Right ventricle myocardium inferior (tissue), 1 donor: ENCODE measurements at regions not wholly inside any gene's neighbourhood (a gene's known extent, or its start where the extent isn't known, plus 50 kb on each side); places are given as distances from the start of the nearest gene placed in this dataset.
"Not testable (repeated sequence)": the region's sequence is repeated elsewhere in the genome, so short reads cannot be mapped to it uniquely, and the experiment has no call there.

ENCODE experiments used
- ATAC-seq: fragments of 200-7000 bp; cut with Tn5 transposase; one replicate; pipeline ENCODE4 v1.9.1; 2020; ENCODE audit warnings: mild to moderate bottlenecking, moderate library complexity
- DNase-seq: peaks from one replicate; pipeline ENCODE4 v3.0.0; 2021; ENCODE audit errors: missing footprints
- intact Hi-C: fragments of 100-400 bp; cut with DNase I; formaldehyde crosslinking; loops from one replicate; pipeline ENCODE4 v1.11.0; 2022
- donor health status: DM: no; HTN: yes; CAD: no; lungs with severe emphysema.

- DNase-seq, result no peak
- no peak for ATAC-seq
- intact Hi-C loops, result loop anchor here (10.0 kb wide), 1 partner anchor 336 kb away; no protein-coding TSS in a partner anchor
Measured at GRCh38 chr1:219560856-219561255, 52.0 kb downstream of the ZC3H11B start.

DNA sequence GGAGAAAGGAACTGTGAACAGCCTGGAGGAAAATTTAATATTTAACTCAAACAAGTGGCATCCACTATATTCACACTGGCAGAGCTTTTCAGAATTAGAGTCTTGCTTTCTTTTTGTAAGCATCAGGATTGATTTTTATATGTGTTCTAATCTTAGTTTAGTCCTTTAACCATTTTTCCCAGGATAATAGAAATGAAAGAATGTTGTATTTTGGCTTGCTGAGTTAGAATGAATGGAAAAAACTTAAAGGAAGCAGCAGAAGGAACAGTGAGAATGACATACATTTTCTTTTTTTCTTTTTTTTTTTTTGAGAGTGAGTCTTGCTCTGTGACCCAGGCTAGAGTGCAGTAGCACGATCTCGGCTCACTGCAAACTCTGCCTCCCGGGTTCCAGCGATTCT, 53.0 kb downstream of the ZC3H11B start:
- intact Hi-C loops, result loop anchor here (10.0 kb wide), 1 partner anchor 335 kb away; no protein-coding TSS in a partner anchor
- DNase-seq (no peak), ATAC-seq (no peak)

GRCh38 chr1:219555806-219556205, 57.1 kb downstream of the ZC3H11B start:
- DNase-seq, result no peak
- intact Hi-C loops, result no loop called here
- ATAC-seq, result no peak

DNA sequence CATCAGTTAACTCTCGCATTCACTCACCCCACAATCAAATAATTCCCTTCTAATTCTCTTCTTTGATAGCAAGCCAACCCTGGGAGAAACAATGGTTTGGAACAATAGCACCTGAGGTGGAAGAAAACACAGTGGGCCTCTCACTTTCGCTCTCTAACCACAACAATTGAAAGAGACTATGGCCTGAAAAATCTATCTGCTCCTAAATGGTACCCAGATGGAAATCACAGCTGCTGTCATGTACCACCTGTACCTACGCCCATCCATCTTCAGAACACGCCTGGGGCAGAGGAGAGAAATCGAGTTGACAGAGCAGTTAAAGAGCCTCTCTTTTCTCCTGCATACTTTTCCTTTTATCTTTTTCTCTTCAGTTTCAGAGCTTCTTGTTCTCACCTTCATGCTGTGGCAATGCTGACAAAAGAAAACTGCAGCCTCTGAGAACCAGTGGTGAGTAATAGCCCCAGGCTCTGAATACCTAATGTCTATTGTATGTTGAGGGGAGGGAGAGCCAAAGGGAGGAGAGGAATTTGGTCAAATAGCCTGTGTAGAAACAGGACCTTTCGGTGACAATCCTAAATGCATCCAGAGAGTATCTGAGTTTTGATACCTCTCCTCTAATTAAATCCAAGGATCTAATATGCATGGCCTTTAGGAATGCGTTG, 57.7 kb downstream of the ZC3H11B start:
- DNase-seq (no peak), ATAC-seq (no peak)
- intact Hi-C loops, result no loop called here

DNA sequence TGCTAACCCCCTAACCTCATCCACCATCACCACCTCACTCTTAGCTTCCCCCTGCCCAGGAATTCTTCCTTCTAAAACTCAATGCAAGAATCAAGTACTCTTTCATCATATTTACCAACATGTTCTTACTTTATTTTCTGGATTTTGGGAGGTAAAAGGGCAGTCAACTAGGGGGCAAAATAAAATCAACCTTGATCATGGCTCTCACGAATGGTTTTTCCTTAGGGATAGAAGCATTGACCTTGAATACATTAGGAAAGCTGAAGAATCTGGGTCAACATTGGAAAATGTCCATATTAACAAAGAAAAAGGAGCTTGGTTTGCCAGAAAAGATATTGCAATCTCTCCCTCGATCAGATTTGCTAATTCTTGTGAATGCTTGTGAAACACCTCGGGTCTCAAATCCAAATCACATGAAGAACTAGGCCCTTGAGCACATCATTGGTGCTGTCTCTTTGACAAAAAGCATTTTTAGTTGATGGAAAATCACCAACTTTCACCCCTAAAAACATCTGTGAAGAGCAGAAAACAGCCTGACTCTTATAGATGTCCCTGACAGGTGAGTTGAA, 58.9 kb downstream of the ZC3H11B start:
- intact Hi-C loops, result no loop called here
- DNase-seq, result no peak
- ATAC-seq, result no peak

DNA sequence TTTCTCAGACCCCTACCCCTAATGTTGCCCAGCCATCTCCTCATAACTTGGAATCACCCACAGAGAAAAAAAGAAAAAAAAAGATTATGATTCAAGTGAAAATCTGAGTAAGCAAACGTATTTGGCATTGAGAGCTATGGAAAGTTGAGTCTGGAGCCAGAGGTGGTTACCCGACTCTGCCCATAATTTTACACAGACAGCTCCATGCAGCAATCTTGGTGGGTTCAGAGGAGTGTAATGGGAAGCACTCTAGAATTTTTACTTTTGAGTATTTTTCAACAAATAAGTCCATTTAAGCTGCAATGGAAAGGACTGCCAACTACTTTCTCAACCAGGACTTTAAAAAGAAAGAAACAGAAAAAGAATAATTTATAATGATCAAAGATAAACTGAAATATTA, 62.7 kb downstream of the ZC3H11B start:
- DNase-seq, result no peak
- no peak for ATAC-seq
- intact Hi-C loops, result no loop called here

DNA sequence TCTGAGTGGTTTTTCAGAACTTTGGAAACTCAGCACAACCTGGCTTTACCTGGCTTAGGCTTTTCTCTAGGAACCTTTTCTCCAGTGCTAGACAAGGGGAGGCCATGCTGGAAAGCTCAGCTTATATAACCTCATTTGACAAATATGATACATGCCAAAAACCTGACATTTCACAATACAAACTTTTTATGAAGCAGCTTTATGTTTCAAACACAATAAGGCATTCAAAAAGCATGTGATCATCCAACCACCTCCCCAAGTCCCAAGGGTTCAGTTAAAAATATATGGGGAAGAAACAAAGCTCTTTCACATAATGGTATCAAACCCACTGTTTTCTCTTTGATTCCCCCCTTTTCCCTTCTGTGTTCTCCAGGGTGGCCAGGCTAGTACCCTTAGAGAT, 63.7 kb downstream of the ZC3H11B start:
- ATAC-seq, result no peak
- intact Hi-C loops, result no loop called here
- no peak for DNase-seq

DNA sequence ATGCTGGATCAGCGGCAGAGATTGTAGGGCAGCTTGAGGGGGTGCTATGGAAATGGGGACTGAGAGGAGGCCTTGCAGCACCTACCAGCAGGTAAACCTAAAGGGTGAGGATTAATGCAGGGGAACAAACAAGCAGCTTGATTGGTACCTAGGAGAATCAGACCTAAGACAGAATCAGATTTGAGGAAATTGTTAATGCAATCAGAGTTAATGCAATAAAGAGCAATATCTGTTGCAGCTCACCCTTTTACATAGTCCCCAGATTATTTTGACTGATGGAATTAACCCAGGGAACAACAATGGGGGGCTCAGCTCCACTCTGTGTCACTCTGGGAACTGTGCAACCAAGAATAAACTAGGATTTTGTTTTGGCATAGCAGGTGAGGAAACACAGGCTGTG, 64.5 kb downstream of the ZC3H11B start:
- ATAC-seq, result no peak
- no peak for DNase-seq
- intact Hi-C loops, result no loop called here

GRCh38 chr1:219545756-219546155, 67.1 kb downstream of the ZC3H11B start:
- DNase-seq, ATAC-seq, intact Hi-C loops: not testable (repeated sequence)

DNA sequence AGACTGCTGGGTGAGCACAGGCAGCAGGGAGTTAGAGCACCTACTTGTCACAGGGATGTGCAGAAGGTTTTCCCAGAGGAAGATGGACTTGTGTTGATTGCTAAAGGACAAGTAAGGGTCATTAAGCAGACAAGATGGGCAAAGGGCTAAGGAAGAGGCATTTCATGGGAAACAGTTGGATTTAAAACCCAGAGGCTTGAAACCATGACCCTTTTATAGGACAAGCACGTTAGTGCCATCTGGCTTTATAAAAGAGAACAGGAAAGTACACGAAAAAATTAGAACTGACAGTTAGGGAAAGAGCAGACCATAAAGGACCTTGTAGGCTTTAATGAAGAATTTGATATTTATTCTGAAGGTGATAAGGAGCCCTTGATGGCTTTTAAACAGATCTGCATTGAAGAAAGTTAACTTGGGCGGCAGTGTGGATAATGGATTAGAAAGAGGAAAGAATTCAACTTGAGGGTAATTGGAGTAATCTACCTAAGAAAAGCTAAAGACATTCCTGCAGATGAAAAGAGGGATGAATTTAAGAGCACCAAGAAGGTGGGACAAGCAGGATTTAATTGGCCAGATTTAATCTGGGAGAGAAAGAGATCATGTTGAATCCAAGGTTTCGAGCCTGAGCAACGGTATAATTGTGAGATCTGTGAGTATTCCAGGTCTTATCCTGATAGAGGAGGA, 68.6 kb downstream of the ZC3H11B start:
- no peak for ATAC-seq
- intact Hi-C loops, result no loop called here
- no peak for DNase-seq

DNA sequence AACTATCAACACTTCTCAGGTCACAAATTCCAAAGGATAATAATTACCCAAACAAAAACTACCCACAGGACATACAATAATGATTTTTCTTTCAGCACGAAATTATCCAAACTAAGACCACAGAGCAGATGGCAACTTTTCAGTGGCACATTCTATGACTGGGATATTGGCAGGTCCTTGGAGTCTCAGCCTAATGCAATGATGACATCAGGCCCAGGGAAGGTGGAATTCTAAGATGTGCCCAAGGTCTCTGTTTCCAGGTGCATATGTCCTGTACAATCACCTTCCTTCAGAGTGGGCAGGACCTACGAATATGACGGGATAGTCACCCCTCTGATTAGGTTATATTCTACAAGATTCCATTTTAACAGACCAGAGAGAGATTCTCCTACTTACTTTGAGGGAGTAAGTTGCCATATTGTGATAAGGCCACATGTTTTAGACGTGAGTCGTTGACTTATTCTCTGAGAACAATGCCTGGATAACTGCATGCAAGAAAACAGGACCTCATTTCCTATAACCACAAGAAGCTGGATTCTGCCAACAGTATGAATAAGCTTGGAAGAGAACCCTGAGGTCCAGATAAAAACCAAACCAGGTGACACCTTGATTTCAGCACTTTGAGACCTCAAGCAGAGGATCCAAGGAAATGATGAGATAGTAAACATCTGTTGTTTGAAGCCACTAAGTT, 69.9 kb downstream of the ZC3H11B start:
- ATAC-seq, result no peak

GRCh38 chr1:219541946-219542345, 71.0 kb downstream of the ZC3H11B start:
- ATAC-seq (no peak), DNase-seq (no peak)
- intact Hi-C loops, result no loop called here

More for the DNA sequence above, 69.9 kb downstream of the ZC3H11B start:
- DNase-seq, result no peak
- intact Hi-C loops, result no loop called here

DNA sequence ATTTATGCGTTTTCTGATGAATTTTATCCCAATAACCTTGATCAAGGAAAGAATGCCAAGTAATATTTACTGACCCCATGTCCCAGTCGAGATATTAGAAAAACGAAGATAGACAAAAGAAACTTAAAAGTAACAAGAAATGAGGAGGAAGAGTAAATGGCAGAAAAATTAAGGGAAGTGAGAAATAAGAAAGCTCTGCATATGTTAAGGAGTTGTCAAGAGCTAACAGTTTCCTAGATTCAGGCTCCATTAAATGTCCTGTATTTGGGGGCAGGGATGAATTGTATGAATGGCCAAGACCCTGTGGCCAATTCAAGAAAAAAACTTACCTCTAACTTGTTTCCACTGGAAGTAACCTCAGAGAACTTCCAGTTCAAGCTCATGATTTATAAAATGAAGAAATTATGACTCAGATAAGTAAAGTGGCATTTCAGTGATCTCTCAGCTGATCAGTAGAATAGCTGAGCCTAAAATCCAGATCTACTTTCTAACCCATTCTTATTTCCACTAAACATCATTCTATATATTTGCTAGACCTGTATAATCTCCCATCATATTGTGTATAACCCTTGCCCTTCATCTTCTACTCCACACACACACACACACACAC, 73.2 kb downstream of the ZC3H11B start:
- DNase-seq (no peak), ATAC-seq (no peak)
- intact Hi-C loops, result no loop called here

DNA sequence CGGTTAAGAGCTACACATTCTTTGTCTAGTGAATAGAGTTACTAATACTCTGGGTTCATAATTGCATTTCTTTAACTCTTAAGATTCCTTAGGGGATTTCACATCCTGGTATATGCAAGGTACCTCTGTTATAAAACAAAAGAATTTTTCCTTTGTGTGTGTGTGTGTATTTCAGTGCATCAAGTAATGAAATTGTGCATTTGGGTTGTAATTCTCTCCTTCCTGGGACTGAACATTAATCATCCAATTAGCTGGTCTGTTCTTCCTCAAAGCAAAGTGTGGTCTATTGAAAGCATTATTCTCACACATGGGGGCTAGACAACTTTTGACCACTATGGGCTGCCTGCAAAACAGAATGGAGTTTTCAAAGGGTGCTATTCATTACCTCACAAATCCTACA, 74.0 kb downstream of the ZC3H11B start:
- no peak for ATAC-seq
- intact Hi-C loops, result no loop called here
- no peak for DNase-seq

- ATAC-seq, result no peak
- DNase-seq, result no peak
- intact Hi-C loops, result no loop called here
Measured at GRCh38 chr1:219537223-219537631, 75.7 kb downstream of the ZC3H11B start.

DNA sequence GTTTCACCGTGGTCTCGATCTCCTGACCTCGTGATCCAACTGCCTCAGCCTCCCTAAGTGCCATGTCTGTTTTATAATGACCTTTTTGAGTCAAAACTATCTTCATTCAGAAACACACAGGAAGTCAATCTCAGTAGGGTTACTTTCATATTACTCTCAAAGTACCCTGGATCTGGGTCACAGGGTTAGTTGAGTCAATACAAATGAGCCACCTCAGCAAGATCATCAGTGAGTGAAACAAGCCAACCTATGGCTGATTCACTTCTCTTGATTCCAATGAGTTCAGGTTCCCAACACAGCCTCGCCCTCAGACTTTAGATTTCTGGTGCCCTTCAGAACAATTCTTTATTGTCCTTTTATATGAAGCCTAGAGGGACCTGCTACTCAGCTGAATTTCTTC, 76.9 kb downstream of the ZC3H11B start:
- DNase-seq (no peak), ATAC-seq (no peak)
- intact Hi-C loops, result no loop called here

DNA sequence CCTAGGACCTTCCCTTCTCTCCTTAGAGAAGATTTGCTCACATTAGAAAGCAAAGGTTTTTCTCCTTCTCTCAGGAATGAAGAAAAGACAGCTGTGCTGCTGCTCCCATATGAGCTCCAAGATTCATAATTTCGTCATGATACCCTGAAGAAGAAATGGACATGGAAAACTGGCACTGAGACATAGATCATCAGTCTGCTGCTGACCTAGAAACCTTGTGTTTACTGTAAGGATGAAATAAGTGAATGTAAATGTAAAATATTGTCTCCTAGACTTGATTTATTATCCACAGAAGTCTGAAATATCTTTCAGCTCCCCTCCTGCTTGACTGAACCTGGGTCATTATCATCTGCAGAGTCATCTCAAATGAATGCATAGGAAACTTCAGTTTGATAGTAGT, 77.9 kb downstream of the ZC3H11B start:
- DNase-seq (no peak), ATAC-seq (no peak)
- intact Hi-C loops, result no loop called here

GRCh38 chr1:219533280-219533679, 79.6 kb downstream of the ZC3H11B start:
- intact Hi-C loops, result no loop called here
- peak; percentile 91 for ATAC-seq
- no peak for DNase-seq

DNA sequence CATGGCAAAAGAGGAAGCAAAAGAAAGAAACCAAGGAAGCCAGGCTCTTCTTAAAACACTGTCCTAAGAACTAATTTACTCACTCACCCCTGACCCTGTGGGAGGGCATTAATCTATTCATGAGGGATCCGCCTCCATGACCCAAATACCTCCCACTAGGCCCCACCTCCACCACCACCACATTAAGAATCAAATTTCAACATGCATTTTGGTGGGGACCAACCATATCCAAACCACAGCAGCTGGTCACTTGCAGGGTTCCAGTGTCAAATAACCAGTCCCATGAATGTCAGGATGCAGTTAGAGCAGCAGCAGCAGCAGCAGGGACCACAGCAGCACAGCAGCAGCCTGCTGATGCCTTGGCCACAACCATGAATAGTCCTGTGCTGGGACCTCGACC, 83.8 kb downstream of the ZC3H11B start:
- no peak for ATAC-seq
- no peak for DNase-seq
- intact Hi-C loops, result no loop called here
